Stomach (tissue), 8 donors: ENCODE measurements at regions not wholly inside any gene's neighbourhood (a gene's known extent, or its start where the extent isn't known, plus 50 kb on each side); places are given as distances from the start of the nearest gene placed in this dataset.
A peak's percentile ranks its signal among the peaks of the same experiment; 100 is the strongest.

Source experiments
- DNase-seq, 2 donors: peaks; one replicate each; pipeline versions ENCODE4 v3.0.0 to v3.0.0-alpha.2; 2013 to 2019
- H3K27ac ChIP-seq, 5 donors: fragments of 200-600 bp in 4 of 5; sonication (generic) in 4 of 5; one replicate each; pipeline ENCODE4 v1.5.1; 2013 to 2019; ENCODE audit warnings: mild to moderate bottlenecking in 1 of 5, moderate library complexity in 1 of 5
- H3K27me3 ChIP-seq, 3 donors: fragments of 200-600 bp; sonication (generic); one replicate each; pipeline ENCODE4 v1.5.1; 2017 to 2019; ENCODE audit warnings: mixed run types in 1 of 3
- H3K36me3 ChIP-seq, 4 donors: fragments of 200-600 bp; sonication (generic); 1 replicate in 3 of 4; 2 replicates in 1 of 4; pipeline ENCODE4 v1.5.1; 2016 to 2019
- H3K4me1 ChIP-seq, 4 donors: fragments of 200-600 bp; sonication (generic); one replicate each; pipeline ENCODE4 v1.5.1; 2016 to 2019
- H3K4me3 ChIP-seq, 4 donors: fragments of 200-600 bp; sonication (generic) in 3 of 4; one replicate each; pipeline ENCODE4 v1.5.1; 2016 to 2019; ENCODE audit warnings: mild to moderate bottlenecking in 1 of 4
- H3K9me3 ChIP-seq, 4 donors: fragments of 200-600 bp; sonication (generic); one replicate each; pipeline ENCODE4 v1.5.1; 2016 to 2019
- EP300 ChIP-seq: sonication (generic); formaldehyde crosslinking; IDR thresholded peaks from one replicate; pipeline ENCODE4 v1.6.1; 2017; ENCODE audit warnings: antibody characterized with exemption
- POLR2A ChIP-seq, 4 donors: fragments of 450-650 bp; IDR thresholded peaks; one replicate each; pipeline ENCODE4 v1.6.1; 2016; ENCODE audit warnings: antibody characterized with exemption in 4 of 4, control low read depth in 2 of 4, mild to moderate bottlenecking in 1 of 4, moderate library complexity in 1 of 4
- POLR2AphosphoS5 ChIP-seq, 3 donors: sonication (generic); formaldehyde crosslinking; IDR thresholded peaks; one replicate each; pipeline ENCODE4 v1.6.1; 2016; ENCODE audit warnings: antibody characterized with exemption in 3 of 3
- WGBS, 5 donors: extraction: QIAGEN DNeasy Blood & Tissue Kit in 3 of 5; methylation state at CpG; one replicate each; pipeline versions ENCODE4 v1.1.5 to v1.1.7; 2013 to 2018; 5-methylcytosine and 5-hydroxymethylcytosine counted together
- intact Hi-C: fragments of 100-400 bp; cut with DNase I; formaldehyde crosslinking; loops from one replicate; pipeline ENCODE4 v1.15.1; 2023; ENCODE audit warnings: low total_unique reads
- TF ChIP-seq, protein P1 (sequence below), 7 experiments: fragments of 450-650 bp in 4 of 7; fragments of 200-600 bp in 3 of 7; sonication (generic) in 3 of 7; IDR thresholded peaks; one replicate each; pipeline ENCODE4 v1.5.1; 2016 to 2019; ENCODE audit warnings: antibody characterized with exemption in 7 of 7, control low read depth in 2 of 7, mild to moderate bottlenecking in 1 of 7
- donor health status: healthy with polysubstance abuse.
- donor health status: Bipolar disorder and iron deficiency.
- donor health status: healthy.

DNA sequence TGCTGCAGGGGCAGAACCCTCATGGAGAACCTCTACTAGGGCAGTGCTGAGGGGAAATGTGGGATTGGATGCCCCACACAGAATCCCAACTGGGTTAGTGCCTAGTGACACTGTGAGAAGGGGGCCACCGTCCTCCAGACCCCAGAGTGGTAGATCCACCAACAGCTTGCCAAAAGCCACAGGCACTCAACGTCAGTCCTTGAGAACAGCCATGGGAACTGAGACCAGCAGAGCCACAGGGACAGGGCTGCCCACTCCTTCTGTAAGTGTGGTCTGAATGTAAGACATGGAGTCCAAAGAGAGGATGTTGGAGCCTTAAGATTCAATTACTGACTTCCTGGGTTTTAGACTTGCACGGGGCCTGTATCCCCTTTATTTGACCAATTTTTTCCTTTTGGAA, 1451.5 kb downstream of the SI start:
- no peak for DNase-seq
- intact Hi-C loops: no loop called here
- TF ChIP-seq POLR2AphosphoS5 (IDR thresholded peaks at IDR 0.05) (no peak), EP300 (no peak), POLR2A (IDR thresholded peaks at IDR 0.05) (no peak)
- TF ChIP-seq, protein P1, sequence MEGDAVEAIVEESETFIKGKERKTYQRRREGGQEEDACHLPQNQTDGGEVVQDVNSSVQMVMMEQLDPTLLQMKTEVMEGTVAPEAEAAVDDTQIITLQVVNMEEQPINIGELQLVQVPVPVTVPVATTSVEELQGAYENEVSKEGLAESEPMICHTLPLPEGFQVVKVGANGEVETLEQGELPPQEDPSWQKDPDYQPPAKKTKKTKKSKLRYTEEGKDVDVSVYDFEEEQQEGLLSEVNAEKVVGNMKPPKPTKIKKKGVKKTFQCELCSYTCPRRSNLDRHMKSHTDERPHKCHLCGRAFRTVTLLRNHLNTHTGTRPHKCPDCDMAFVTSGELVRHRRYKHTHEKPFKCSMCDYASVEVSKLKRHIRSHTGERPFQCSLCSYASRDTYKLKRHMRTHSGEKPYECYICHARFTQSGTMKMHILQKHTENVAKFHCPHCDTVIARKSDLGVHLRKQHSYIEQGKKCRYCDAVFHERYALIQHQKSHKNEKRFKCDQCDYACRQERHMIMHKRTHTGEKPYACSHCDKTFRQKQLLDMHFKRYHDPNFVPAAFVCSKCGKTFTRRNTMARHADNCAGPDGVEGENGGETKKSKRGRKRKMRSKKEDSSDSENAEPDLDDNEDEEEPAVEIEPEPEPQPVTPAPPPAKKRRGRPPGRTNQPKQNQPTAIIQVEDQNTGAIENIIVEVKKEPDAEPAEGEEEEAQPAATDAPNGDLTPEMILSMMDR (IDR thresholded peaks at IDR 0.05): no peak
- Histone ChIP-seq H3K4me3 (no peak overlapping the region), H3K27me3 (no peaks in the 10 kb centered on the region), H3K27ac (no peak overlapping the region), H3K4me1 (no peaks in the 10 kb centered on the region), H3K36me3 (no peaks in the 10 kb centered on the region), H3K9me3 (no peaks in the 10 kb centered on the region)
- 84 to 94% (median 87%) methylated on average over 3 of the region's 3 CpGs for WGBS, 5 donors

DNA sequence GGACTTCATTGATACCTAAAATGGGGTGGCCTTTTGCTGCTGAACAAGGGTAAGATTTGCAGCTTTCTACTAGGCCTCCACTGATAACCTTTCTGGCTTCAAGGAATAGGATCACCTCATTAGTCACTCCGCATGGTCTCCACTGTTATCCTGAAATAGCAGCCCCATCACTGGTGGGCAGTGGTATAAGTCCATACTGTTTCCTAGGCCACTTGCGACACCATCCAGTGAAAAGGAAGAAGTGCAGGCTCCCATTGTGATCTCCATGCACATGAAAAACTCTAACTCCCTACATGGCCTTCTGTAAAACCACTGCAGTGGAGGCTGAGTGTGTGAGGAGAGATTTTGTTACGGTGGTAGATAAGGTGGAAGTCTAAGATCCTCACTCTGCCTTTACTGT, 1455.9 kb downstream of the SI start:
- intact Hi-C loops: no loop called here
- Histone ChIP-seq H3K4me3 (no peak overlapping the region), H3K9me3 (no peaks in the 10 kb centered on the region), H3K27me3 (no peaks in the 10 kb centered on the region), H3K4me1 (no peaks in the 10 kb centered on the region), H3K36me3 (no peaks in the 10 kb centered on the region), H3K27ac (no peak overlapping the region)
- 47 to 64% (median 54%) methylated on average over 3 of the region's 3 CpGs for WGBS, 5 donors
- DNase-seq: peak in 1 of 2 donors; percentile 17
- TF ChIP-seq, protein P1 (IDR thresholded peaks at IDR 0.05): no peak
- no peak for TF ChIP-seq EP300
- no peak for TF ChIP-seq POLR2AphosphoS5 (IDR thresholded peaks at IDR 0.05)
- no peak for TF ChIP-seq POLR2A (IDR thresholded peaks at IDR 0.05)

DNA sequence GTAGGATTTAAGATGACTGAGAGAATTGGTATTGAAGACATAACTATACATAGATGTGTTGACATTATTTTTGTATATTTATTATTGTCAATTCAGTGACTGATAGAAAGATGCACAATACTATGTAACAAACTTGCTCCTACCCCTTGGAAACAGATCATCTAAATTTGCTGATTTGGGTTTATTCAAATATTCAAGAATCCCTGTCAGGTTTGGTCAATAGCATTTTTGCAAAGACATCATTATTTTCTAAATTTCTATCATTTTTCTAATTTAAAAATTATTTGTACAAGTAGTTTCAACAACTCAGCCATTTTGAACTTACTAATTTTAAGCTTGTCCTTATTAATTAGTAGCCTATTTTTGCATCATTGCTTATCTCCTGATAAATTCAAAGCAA, 1463.4 kb downstream of the SI start:
- intact Hi-C loops: no loop called here
- H3K36me3 ChIP-seq: no peaks in the 10 kb centered on the region
- DNase-seq: no peak
- H3K4me3 ChIP-seq: no peak overlapping the region
- H3K27me3 ChIP-seq: no peaks in the 10 kb centered on the region
- H3K9me3 ChIP-seq: peaks cover 0 to 6% (median 1%) of the 10 kb centered on the region in 4 donors
- no peak overlapping the region for H3K27ac ChIP-seq
- TF ChIP-seq POLR2A (IDR thresholded peaks at IDR 0.05) (no peak), EP300 (no peak)
- TF ChIP-seq, protein P1 (IDR thresholded peaks at IDR 0.05): no peak
- no peaks in the 10 kb centered on the region for H3K4me1 ChIP-seq

DNA sequence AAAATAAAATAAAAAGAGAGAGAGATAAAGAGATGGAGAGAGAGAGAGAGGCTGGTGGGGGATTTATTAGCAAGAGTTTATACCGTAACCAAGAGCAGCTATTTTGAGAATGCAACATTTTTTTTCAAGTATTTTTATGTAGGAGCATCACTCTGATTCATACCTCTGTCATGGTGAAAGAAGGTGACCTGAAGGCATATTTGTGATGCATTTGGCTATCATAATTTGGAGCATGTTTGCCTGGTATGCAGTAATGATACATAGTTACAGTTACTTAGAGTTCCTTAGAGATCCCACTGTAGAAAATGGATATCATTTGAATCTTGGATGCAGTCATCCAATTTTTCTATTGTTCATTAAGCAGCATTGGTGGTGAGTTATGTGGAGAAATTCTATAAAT, 1472.4 kb downstream of the SI start:
- intact Hi-C loops: no loop called here
- no peak for TF ChIP-seq POLR2A (IDR thresholded peaks at IDR 0.05)

DNA sequence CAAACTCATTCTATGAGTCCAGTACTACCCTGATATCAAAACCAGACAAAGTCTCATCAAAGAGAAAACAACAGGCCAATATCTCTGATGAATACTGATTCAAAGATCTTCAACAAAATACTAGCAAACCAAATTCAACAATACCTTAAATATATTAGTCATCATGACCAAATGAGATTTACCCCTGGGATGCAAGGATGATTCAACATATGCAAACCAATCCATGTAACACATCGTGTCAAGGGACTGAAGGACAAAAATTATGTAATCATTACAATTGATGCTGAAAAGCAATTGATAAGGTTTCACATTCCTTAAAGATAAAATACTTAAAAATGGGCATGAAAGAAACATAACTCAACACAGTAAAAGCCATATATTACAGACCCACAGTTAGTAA, 1476.9 kb downstream of the SI start:
- H3K27me3 ChIP-seq: no peaks in the 10 kb centered on the region
- peaks cover 0 to 11% (median 0%) of the 10 kb centered on the region in 4 donors for H3K9me3 ChIP-seq
- DNase-seq: no peak
- no peak overlapping the region for H3K4me3 ChIP-seq
- WGBS, 5 donors: 73 to 81% (median 80%) methylated on average over 1 of the region's 1 CpG
- H3K36me3 ChIP-seq: no peaks in the 10 kb centered on the region
- TF ChIP-seq POLR2AphosphoS5 (IDR thresholded peaks at IDR 0.05) (no peak), POLR2A (IDR thresholded peaks at IDR 0.05) (no peak), EP300 (no peak)
- TF ChIP-seq, protein P1 (IDR thresholded peaks at IDR 0.05): no peak
- no peaks in the 10 kb centered on the region for H3K4me1 ChIP-seq
- intact Hi-C loops: no loop called here
- no peak overlapping the region for H3K27ac ChIP-seq

More for the DNA sequence above, 1472.4 kb downstream of the SI start:
- DNase-seq: no peak
- Histone ChIP-seq H3K27ac (no peak overlapping the region), H3K36me3 (no peaks in the 10 kb centered on the region), H3K27me3 (no peaks in the 10 kb centered on the region), H3K4me1 (no peaks in the 10 kb centered on the region), H3K9me3 (no peaks in the 10 kb centered on the region), H3K4me3 (no peak overlapping the region)
- 85 to 93% (median 90%) methylated on average over 1 of the region's 1 CpG for WGBS, 5 donors
